H4 (cell line): ENCODE measurements at regions not wholly inside any gene's neighbourhood (a gene's known extent, or its start where the extent isn't known, plus 50 kb on each side); places are given as distances from the start of the nearest gene placed in this dataset.
"Not testable (repeated sequence)": the region's sequence is repeated elsewhere in the genome, so short reads cannot be mapped to it uniquely, and the experiment has no call there.

Source experiments
- DNase-seq: peaks from one replicate; pipeline ENCODE4 v3.0.0-alpha.2; 2015; ENCODE audit warnings: low spot score

DNA sequence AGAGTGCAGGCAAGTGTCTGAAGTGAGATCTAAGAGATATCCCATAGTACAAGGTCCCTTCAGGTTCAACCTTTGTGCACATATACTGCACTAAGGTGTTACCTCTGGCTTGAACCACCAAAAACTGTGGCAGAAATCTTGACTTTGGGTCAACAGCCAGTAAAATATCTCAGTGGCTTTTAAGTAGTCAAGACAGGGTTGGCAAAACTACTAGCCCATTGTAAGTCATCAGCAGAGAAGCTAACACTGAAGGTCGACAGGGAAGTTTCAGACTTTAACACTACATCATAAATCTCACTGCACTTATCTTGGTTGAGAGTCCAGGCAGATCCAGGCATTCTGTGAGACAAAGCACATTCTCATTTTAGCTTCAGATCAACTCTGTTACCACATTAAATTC lies 1684.7 kb downstream of the HACE1 start:
- DNase-seq, result no peak

DNA sequence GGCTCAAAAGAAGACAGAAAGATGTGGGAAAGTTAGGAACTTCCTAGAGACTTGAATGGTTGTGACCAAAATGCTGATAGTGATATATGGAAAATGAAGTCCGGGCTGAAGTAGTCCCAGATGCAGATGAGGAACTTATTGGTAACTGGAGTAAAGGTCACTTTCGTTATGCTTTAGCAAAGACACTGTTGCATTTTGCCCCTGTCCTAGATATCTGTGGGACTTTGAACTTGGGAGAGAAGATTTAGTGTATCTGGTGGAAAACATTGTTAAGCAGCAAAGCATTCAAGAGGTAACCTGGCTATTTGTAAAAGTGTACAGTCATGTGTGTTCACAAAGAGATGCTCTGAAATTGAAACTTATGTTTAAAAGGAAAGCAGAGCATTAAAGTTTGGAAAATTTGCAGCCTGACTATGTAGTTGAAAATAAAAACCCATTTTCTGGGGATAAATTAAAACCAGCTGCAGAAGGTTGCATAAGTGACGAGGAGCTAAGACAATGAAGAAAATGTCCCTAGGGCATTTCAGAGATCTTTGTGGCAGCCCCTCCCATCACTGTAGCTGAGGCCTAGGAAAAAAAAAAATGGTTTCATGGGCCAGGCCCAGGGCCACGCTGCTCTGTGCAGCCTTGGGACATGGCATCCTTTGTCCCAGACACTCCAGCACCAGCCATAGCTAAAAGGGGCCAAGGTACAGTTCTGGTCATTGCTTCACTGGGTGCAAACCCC lies 1692.2 kb downstream of the HACE1 start:
- DNase-seq, result no peak

DNA sequence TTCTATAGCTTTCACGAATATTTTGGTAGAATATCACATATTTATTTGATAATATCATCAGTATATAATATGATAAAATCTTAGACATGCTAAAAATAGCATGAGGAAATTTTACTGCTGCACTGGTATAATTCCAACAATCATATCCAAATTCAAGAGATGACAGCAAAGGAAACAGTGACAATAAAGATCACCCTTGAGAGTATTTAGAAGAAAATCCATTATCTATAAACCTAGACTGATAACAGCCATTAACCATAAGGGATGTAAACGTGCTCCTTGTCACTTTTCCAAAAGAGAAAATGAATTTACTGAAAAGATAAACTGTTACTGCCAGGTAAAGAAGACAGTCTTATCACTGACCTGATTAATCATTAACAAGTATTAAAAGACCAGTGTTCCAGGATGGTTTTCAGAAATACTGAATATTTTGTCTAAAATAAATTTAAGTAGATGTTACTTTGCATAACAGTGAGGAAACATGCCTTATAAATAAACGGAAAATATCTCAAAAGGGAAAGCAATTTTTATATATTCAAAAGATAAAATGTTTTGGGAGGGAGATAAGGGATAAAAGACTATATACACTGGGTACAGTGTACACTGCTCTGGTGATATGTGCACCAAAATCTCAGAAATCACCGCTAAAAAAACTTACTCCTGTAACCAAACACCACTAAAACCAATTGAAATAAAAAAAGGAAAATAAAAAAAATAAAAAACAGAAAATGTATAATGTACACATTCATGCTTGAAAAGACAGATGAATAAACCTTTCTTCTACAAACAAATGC lies 1704.7 kb downstream of the HACE1 start:
- no peak for DNase-seq

DNA sequence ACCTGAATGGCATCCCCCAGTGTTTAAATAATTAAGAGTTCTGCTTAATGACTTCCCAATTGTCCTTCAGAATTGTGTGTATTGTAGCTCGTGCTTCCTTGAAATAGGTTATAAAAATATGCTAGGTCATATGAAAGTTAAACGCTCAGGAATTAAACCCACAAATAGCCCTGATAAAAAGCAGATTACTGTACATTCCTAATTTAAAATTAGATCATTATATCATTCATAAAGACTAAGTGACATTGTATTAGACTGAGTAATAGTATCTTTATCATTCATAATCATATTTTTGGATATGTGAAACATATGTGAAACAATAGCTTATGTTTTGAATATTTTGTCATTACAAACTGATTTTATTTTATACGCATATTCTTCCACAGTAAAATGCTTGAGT lies 1706.7 kb downstream of the HACE1 start:
- no peak for DNase-seq

DNA sequence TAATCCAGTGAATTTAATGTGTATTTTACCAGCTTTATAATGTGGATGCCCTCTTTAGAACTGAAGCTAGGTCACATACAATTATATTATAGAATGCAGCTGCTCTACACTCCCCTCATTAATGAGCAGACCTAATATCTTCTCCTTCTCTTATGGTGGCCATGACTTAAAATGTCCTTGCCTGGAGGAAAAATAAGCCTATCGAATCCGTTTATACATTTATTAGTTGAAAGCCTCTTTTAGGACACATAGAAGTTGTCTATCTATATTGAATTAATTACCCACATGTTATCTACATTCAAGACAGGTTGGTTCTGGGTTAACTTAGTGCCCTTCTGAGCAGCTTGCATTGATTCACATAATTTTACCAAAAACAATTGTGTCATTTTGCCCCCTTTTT lies 1716.8 kb downstream of the HACE1 start:
- no peak for DNase-seq

DNA sequence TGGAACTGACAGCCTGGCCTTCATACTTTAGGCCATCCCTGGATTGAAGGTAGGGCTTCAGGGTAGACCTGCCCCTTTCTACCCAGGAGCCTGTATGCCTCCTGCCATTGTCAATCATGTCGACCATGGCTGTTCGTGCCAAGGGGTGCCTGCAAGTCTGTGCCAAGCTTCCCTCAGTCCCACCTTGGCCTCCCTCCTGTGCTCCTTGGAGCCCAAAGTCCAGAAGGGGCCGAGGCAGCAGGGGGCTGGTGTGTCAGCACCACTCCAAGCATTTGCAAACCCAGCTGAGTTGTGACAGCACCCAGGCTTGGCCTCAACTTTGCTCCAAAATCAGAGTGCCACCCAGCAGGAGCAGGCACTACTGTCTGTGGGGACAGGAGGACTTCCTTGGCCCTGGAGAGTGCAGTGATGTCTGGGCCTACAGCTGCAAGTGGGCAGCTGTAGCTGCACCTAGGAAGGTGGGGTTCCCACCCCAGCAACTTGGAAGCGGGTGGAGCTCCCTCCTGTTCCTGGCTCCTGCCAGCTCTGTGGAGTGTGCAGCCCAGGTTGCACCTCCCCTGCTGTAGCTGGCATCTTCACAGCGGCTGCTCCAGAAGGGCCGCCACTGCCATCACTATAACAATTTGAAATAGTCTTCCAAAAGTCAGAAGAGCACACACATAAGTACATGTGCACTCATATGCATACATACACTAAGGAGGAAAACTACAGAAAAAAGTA lies 1719.3 kb downstream of the HACE1 start:
- DNase-seq, result no peak

DNA sequence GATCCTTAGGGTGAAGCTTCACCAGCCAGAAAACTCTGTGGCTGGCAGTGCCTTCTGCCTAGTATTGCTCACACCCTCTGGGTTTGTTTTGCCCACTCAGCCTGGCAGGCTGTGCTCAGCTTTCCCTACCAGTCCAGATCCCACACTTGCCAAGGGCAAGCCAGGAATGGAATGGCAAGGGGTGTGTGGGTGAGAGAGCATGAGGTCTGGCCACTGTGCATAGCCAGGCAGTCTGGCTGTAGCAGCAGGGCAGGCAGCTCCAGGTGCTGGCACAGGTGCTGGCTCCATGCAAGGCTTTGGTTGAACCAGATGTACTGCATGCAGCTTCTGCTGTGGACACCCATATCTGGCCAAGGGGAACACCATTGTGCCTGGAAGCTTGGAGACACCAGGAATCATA lies 1720.3 kb downstream of the HACE1 start:
- DNase-seq, result no peak

DNA sequence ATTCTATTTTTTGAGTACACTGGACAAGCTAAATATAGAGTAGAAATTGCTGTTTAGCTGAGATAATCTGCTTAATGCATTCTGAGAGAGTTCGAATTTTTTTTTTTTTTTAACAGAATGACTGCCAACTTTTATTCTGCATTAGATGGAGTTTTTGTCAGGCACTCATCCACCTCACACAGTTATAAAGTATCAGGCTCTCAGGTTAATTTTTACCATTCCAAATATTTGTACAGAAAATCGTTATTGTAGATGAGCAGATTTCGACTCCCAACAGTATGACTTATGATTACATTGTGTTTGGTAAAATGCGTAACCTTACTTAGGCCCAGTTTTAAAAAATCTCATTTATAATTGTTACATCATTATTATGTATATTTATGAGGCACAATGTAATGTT lies 1731.0 kb downstream of the GRIK2 start:
- no peak for DNase-seq

DNA sequence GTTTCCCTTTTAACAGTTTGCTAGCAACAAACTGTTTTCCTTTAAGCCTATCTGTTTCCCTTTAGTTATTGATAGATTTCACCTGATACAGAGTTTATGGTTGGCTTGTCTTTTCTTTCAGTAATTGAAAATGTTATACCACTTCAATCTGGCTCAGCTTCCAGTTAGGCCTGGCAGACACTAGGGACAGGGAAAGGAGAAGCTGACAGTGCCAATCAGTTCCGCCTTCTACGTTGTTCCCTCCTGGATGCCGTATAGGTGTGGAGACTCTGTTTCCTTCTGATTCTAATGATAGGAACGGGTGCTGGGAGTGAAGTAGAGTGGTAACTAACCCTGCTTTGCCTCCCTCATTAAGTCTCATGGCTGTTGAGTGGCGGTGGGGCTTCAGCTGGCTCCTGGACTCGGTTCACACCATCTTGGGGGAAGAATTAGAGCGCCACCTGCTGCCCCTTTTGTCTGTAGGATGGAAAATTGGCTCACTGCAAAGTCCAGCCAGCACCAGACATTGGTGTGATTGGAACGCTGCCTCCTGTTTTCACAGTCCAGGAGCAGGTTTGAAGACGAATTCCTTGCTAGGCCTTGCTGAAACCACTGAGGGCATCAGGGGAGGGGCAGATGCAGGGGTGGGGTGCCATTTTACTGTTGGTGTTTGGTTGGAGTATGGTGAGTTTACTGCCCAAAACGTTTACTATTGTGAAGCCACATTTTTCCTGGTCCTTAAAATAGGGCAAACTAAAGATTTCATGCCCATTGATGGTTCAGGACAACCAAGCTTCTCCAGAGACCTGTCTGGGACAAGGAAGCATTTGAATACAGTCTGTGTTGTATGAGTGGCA lies 1729.5 kb downstream of the GRIK2 start:
- peak; percentile 63 for DNase-seq

DNA sequence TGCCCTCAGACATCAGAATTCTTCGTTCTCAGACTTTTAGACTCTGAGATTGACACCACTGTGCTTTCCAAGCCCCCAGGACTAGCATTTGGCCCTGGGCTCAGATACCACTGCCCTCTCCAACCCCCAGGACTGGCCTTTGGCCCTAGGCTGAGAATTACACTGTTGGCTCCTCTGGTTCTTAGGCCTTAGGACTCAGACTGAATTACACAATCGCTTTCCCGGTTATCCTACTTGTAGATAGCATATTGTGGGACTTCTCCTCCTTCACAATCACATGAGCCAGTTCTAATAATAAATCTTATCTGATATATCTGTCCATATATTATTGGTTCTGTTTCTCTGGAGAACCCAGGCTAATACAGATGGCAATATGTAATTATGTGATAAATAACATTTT lies 1725.5 kb downstream of the GRIK2 start:
- DNase-seq, result no peak

DNA sequence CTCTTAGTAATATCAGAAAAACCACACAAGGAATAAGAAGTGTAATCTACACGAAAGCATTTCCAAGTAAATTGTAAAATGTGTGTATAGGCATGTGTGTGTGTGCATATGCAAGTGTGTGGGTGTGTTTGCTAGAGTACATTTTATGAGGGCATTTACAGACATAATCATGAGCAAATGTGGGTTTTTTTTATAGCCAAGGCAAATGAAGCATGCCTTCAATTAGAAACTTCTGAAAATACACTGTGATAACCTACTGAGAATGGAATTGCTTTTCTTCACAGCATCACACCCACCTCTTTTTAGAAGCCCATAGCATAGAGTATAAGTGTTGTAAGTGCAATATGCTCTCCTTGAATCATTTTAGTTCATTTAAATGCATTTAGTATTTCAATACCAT lies 1721.1 kb downstream of the GRIK2 start:
- DNase-seq, result no peak

DNA sequence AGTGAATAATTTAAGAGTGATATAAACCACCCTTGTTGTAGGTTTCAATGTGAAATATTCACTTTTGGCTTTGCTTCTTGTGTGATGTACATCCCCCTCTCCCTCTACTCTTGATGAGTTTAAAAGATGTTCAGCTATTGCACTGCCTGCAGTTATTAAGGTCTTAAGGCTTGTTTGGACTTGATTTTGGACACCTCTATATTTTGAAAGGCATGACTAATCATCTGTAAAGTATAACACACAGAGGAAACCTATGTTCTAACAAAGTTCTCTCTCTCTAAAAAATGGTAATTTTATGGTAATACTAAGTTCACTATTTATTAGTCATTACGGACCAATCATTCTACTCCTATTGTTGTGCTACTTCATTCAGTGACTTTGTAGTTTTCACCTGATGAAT lies 1719.9 kb downstream of the GRIK2 start:
- DNase-seq, result no peak

DNA sequence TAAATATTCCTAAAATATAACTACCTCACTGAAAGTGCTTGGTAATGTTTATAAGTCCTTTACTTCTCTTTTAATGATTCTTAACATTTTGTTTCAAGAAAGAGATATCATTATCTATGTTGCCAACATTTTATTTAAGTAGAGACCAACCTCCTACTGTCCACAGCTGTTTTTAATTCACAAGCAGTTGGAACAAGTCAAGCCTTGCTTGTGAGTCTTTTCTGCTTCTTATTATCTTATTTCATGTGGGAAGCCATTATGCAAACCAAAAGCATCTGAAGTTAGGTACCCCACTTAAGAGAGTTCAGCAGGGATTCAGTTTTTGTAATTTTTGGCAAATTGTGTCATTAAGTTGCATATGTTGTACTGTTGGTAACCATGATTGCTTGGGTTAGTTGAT lies 1714.5 kb downstream of the GRIK2 start:
- no peak for DNase-seq

DNA sequence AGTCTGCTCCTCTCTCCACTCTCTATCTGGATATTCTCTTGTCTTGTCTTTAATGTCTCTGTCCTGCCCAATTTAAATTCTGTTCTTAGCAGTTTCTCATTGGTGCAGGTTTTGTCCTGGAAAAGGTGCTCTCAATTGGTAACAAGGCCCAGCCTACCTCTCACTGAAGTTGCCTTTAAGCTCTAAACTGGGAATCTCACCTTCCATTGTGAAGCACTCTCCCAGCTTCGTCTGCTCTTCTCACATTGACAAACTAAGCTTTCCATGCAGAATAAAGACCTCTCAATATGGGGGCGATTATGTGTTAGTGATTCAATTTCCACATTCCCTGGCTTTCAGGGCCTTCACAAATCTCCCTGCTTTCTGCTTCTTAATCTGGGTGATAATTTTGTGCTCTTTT lies 1712.2 kb downstream of the GRIK2 start:
- no peak for DNase-seq

DNA sequence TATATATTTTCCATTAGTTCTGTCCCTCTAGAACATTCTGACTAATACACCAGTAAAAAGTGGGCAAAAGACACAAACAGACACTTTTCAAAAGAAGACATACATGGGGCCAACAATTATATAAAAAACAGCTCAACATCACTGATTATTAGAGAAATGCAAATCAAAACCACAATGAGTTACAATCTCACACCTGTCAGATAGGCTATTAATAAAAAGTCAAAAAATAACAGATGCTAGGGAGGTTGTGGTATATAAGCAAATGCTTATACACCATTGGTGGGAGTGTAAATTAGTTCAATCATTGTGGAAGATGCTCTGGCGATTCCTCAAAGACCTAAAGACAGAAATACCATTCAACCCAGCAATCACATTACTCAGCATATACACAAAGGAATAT lies 1707.8 kb downstream of the GRIK2 start:
- DNase-seq, result no peak

DNA sequence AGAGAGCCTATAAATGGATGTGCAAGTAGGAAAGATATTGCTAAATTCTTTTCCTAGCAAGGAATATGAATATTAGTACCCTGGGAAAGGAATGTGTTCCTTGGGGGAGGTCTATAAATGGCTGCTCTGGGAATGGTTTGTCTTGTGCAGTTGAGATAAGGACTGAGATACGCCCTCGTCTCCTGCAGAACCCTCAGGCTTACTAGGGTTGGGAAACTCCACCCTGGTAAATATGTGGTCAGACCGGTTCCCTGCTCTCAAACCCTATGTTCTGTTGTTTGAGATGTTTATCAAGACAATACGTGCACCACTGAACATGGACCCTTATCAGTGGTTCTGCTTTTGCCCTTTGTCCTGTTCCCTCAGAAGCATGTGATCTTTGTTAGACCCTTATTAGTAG lies 1698.9 kb downstream of the GRIK2 start:
- DNase-seq, result not testable (repeated sequence)

DNA sequence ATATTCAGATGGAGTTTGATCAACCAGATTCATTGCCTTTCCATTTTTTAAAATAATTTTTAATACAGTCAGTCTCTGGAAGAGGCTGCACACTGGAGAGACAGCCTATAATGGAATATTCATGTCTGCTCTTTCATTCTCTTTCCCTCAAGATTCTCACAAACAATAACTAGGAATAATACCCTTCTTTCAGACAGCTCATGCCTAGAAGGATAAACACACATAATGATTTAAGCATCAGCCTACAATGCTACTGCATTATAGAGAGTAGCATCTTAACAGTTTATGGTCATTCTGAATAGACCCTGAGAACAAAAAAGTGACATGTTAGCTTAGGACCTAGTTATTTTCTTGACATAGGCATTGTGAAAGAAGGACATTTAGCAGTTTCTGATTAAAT lies 1692.3 kb downstream of the GRIK2 start:
- no peak for DNase-seq

DNA sequence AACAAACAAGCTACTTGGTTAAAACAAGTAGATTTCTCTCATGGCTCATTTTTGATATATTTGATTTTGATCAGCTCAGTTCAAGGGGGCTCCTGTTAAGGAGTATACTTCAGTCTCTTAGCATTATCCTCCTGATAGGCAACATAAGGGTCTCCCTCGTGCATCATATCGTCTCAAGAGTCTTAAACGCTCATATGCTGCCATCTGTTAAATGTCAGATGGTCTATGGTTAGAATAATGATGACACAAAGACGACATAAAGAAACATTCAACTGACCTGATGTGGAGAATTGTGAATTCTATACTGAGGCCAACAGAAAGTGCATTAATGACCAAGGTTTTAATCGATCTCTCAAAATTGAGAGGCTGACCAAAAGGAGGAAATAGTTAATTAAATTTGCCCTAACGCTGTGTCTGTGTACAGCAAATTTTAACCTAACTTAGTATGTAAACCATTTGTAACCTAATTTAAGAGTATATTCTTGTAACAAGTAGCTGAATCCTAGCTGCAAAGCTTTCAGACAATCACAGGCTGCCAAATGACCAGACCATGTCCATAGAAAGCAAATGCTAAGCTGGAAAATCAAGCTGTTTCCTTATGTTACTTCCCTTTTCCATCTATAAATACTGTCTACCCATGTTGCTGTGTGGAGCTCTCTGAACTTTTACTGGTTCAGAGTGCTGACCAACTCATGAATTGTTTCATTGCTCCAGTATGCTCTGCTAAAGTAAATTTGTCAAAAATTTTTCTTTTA lies 1688.5 kb downstream of the GRIK2 start:
- DNase-seq, result no peak

DNA sequence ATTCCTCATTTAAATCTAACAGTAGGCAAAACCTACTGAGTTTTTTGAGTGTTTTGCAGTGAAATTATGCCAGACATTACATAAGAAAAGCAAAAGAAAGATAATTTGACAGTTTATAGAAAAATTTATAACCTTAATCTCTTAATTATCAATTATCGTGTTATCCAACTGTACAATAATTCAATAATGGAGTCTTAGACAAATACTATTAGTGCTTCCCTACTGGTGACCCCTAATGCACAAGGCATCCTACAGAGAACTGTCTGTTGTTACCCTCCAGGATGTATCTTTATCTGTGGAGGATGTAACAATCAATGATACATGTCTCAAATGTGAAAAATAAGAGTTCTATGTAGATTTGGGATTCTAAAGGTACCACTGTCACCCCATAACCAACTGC lies 1687.6 kb downstream of the GRIK2 start:
- DNase-seq, result no peak

DNA sequence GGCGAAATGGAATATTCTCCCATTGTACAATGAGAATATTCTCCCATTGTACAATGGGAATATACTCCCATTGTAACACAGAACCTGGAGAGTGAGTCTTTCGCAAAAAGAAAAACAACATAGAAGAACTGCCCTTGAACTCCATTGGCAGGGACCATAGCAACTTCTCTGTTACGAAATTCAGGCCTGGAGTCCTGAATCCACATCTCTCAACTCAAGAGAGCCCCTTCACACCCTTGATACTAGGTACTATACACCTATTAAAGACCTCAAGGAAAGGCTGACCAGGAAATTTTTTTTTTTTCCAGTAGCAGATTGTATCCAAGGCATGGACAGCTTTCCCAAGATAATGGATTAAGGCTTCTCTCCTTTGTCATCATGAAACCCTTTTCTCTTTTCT lies 1687.0 kb downstream of the GRIK2 start:
- DNase-seq, result no peak

DNA sequence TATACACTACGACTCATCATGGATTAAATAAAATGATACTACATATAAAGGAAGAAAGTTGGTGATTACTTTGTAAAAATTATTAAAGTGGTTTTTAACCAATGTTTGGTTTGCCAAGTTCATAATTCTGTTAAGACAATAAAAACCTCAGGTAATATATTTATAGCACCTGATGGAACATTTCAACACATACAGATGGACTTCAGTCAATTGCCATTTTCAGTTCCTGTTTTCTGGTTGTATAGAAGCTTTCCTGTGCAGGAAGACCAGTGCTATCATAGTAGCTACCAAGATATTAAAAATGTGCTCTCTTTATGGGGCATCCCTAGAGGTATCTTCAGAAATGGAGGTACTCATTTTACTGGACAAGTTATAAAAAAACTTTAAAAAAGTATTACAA lies 1686.4 kb downstream of the GRIK2 start:
- DNase-seq, result no peak
